Body of pancreas (tissue), 4 donors: ENCODE measurements at regions not wholly inside any gene's neighbourhood (a gene's known extent, or its start where the extent isn't known, plus 50 kb on each side); places are given as distances from the start of the nearest gene placed in this dataset.

ENCODE experiments used
- CTCF ChIP-seq, 7 experiments: fragments of 450-650 bp in 4 of 7; fragments of 200-600 bp in 3 of 7; sonication (generic) in 3 of 7; IDR thresholded peaks; one replicate each; pipeline ENCODE4 v1.5.1; 2016 to 2019; ENCODE audit warnings: antibody characterized with exemption in 7 of 7
- POLR2A ChIP-seq, 3 donors: fragments of 450-650 bp; IDR thresholded peaks; one replicate each; pipeline ENCODE4 v1.6.1; 2016; ENCODE audit warnings: antibody characterized with exemption in 3 of 3, mild to moderate bottlenecking in 2 of 3

- TF ChIP-seq POLR2A (IDR thresholded peaks at IDR 0.05): no peak
- no peak for TF ChIP-seq CTCF (IDR thresholded peaks at IDR 0.05)
These were observed 124.0 kb upstream of the APCDD1 start for GRCh38 chr18:10330428-10330827.
